SK-N-SH (cell line): ENCODE measurements at regions not wholly inside any gene's neighbourhood (a gene's known extent, or its start where the extent isn't known, plus 50 kb on each side); places are given as distances from the start of the nearest gene placed in this dataset.

Experiments used
- CTCF ChIA-PET: fragments of 300-600, 350-600 bp; formaldehyde crosslinking; extraction: SDS; loops from one replicate; lab custom pipeline; 2021; lab: Yijun Ruan, JAX
- POLR2A ChIA-PET: fragments of 350-600 bp; sonication (Branson Sonifier 250); formaldehyde crosslinking; extraction: SDS; loops from one replicate; lab custom pipeline; 2020; ENCODE audit warnings: antibody characterized with exemption, inconsistent platforms; lab: Yijun Ruan, JAX
- DNase-seq: peaks from one replicate; pipeline ENCODE4 v3.0.0; 2012
- H2AFZ ChIP-seq: fragments of 200-600 bp; sonication (generic); 2 replicates; pipeline ENCODE4 v1.8.1; 2016; ENCODE audit warnings: antibody characterized with exemption, mild to moderate bottlenecking, low read depth
- H3F3A ChIP-seq: fragments of 200-600 bp; sonication (generic); replicated peaks from 2 replicates; pipeline ENCODE3; 2016; ENCODE audit warnings: antibody characterized with exemption, mild to moderate bottlenecking; ENCODE audit not compliant: insufficient read depth
- H3K27ac ChIP-seq, 2 experiments: fragments of 200-500 bp in 1 of 2; fragments of 200-600 bp in 1 of 2; sonication (Bioruptor generic) in 1 of 2; sonication (generic), shearing (Covaris generic) in 1 of 2; 2 replicates each; pipeline versions ENCODE4 v1.5.1 to v1.6.1; 2014 to 2016; ENCODE audit warnings: low read depth in 2 of 2, inconsistent platforms in 1 of 2, low read length in 1 of 2, mild to moderate bottlenecking in 1 of 2, mixed read lengths in 1 of 2
- H3K27me3 ChIP-seq: fragments of 200-600 bp; sonication (generic), shearing (Covaris generic); 2 replicates; pipeline ENCODE4 v1.6.1; 2016; ENCODE audit warnings: mixed run types; ENCODE audit not compliant: insufficient read depth
- H3K36me3 ChIP-seq, 2 experiments: fragments of 200-500 bp in 1 of 2; fragments of 200-600 bp in 1 of 2; sonication (Bioruptor generic) in 1 of 2; sonication (generic) in 1 of 2; replicated peaks in 1 of 2; 2 replicates each; pipeline versions ENCODE3 to v1.5.1; 2014 to 2016; ENCODE audit warnings: low read length in 1 of 2, mild to moderate bottlenecking in 1 of 2; ENCODE audit not compliant: insufficient read depth in 2 of 2, control insufficient read depth in 1 of 2
- H3K4me1 ChIP-seq, 2 experiments: fragments of 200-500 bp in 1 of 2; fragments of 200-600 bp in 1 of 2; sonication (Bioruptor generic) in 1 of 2; sonication (generic), shearing (Covaris generic) in 1 of 2; 2 replicates each; pipeline versions ENCODE4 v1.5.1 to v1.6.1; 2014 to 2016; ENCODE audit warnings: low read depth in 1 of 2, low read length in 1 of 2, mixed run types in 1 of 2; ENCODE audit not compliant: insufficient read depth in 2 of 2, control insufficient read depth in 1 of 2
- H3K4me2 ChIP-seq: fragments of 200-600 bp; sonication (generic), shearing (Covaris generic); 2 replicates; pipeline ENCODE4 v1.6.1; 2017; ENCODE audit warnings: mixed run types
- H3K4me3 ChIP-seq, 2 experiments: fragments of 200-500 bp in 1 of 2; fragments of 200-600 bp in 1 of 2; sonication (Bioruptor generic) in 1 of 2; sonication (generic), shearing (Covaris generic) in 1 of 2; 2 replicates each; pipeline versions ENCODE4 v1.5.1 to v1.8.1; 2014 to 2016; ENCODE audit warnings: low read depth in 2 of 2, inconsistent platforms in 1 of 2, low read length in 1 of 2, mild to moderate bottlenecking in 1 of 2, mixed read lengths in 1 of 2, moderate library complexity in 1 of 2
- H3K79me2 ChIP-seq: fragments of 200-600 bp; sonication (generic); 2 replicates; pipeline ENCODE4 v1.8.1; 2017; ENCODE audit warnings: mild to moderate bottlenecking; ENCODE audit not compliant: insufficient read depth
- H3K9ac ChIP-seq: fragments of 200-600 bp; sonication (generic); 2 replicates; pipeline ENCODE4 v1.6.1; 2017; ENCODE audit warnings: mixed run types
- H3K9me2 ChIP-seq: fragments of 200-600 bp; sonication (generic); 2 replicates; pipeline ENCODE4 v1.6.1; 2017; ENCODE audit warnings: mixed run types
- H3K9me3 ChIP-seq: fragments of 200-600 bp; sonication (generic); 2 replicates; pipeline ENCODE4 v1.6.1; 2017; ENCODE audit warnings: mixed run types, mild to moderate bottlenecking, moderate library complexity
- H4K20me1 ChIP-seq: fragments of 200-600 bp; sonication (generic); 2 replicates; pipeline ENCODE4 v1.6.1; 2017; ENCODE audit warnings: mild to moderate bottlenecking, mixed run types; ENCODE audit not compliant: insufficient read depth
- ELF1 ChIP-seq: IDR thresholded peaks from 2 replicates; pipeline ENCODE4 v1.4.0; 2012
- EZH2phosphoT487 ChIP-seq: fragments of 200-600 bp; sonication (generic); IDR thresholded peaks from 2 replicates; pipeline ENCODE4 v1.6.1; 2017; ENCODE audit warnings: low read depth, mixed run types, mild to moderate bottlenecking, antibody characterized with exemption, moderate library complexity, borderline replicate concordance
- FOSL2 ChIP-seq: IDR thresholded peaks from 2 replicates; pipeline ENCODE4 v1.4.0; 2012; ENCODE audit warnings: low read depth, mild to moderate bottlenecking, moderate library complexity, borderline replicate concordance
- IRF3 ChIP-seq: fragments of 150-350 bp; IDR thresholded peaks from 2 replicates; pipeline ENCODE4 v1.6.1; 2016; ENCODE audit warnings: mild to moderate bottlenecking, low read depth, low read length
- MAX ChIP-seq: IDR thresholded peaks from 2 replicates; pipeline ENCODE4 v1.4.0; 2012; ENCODE audit warnings: low read depth
- MEF2A ChIP-seq: IDR thresholded peaks from 2 replicates; pipeline ENCODE4 v1.4.0; 2012; ENCODE audit warnings: low read depth, borderline replicate concordance
- MXI1 ChIP-seq: IDR thresholded peaks from 2 replicates; pipeline ENCODE4 v1.6.1; 2012; ENCODE audit warnings: mild to moderate bottlenecking, low read depth, low read length, improper control_type of control experiment
- NRF1 ChIP-seq: IDR thresholded peaks from 2 replicates; pipeline ENCODE4 v1.6.1; 2012; ENCODE audit warnings: low read depth, mild to moderate bottlenecking, low read length
- SMC3 ChIP-seq: IDR thresholded peaks from 2 replicates; pipeline ENCODE4 v1.6.1; 2012; ENCODE audit warnings: low read depth, low read length, improper control_type of control experiment
- TAF1 ChIP-seq: IDR thresholded peaks from 2 replicates; pipeline ENCODE4 v1.6.1; 2012; ENCODE audit warnings: low read depth, mild to moderate bottlenecking, low read length, moderate library complexity, borderline replicate concordance
- TEAD4 ChIP-seq: IDR thresholded peaks from 2 replicates; pipeline ENCODE4 v1.4.0; 2012; ENCODE audit warnings: mild to moderate bottlenecking, borderline replicate concordance; ENCODE audit not compliant: insufficient read depth
- YY1 ChIP-seq: IDR thresholded peaks from 2 replicates; pipeline ENCODE4 v1.4.0; 2012; ENCODE audit warnings: low read depth, mild to moderate bottlenecking
- WGBS: methylation state at CpG from one replicate; pipeline ENCODE4 v1.1.6; 2017; ENCODE audit warnings: low lambda C conversion rate; 5-methylcytosine and 5-hydroxymethylcytosine counted together

- H3K27ac ChIP-seq = no peak overlapping the region
- H3K27me3 ChIP-seq = no peaks in the 10 kb centered on the region
- no peak for DNase-seq
- H2AFZ ChIP-seq = no peak overlapping the region
- H3K4me3 ChIP-seq = no peak overlapping the region
- H3F3A ChIP-seq = no peaks in the 10 kb centered on the region
- no peaks in the 10 kb centered on the region for H3K79me2 ChIP-seq
- H3K9me3 ChIP-seq = no peaks in the 10 kb centered on the region; the same call in 1 of the 2 replicates
- TF ChIP-seq MAX (no peak), YY1 (no peak), SMC3 (no peak), IRF3 (no peak), EZH2phosphoT487 (no peak), NRF1 (no peak)
- TF ChIP-seq, all 33 proteins: peak for 0
- Histone ChIP-seq H3K9ac (no peak overlapping the region), H3K4me1 (no peaks in the 10 kb centered on the region), H4K20me1 (no peaks in the 10 kb centered on the region), H3K4me2 (no peak overlapping the region), H3K9me2 (no peaks in the 10 kb centered on the region), H3K36me3 (no peaks in the 10 kb centered on the region)
- CTCF ChIA-PET = no interaction called here
- 49% methylated on average over 2 of the region's 2 CpGs for WGBS
- POLR2A ChIA-PET = no interaction called here
Measured at GRCh38 chr7:86006909-86007308, 636.8 kb upstream of the GRM3 start.

GRCh38 chr7:86002858-86003257, 640.9 kb upstream of the GRM3 start:
- ChIA-PET CTCF (no interaction called here), POLR2A (no interaction called here)
- Histone ChIP-seq H3K4me1 (no peaks in the 10 kb centered on the region), H3K79me2 (no peaks in the 10 kb centered on the region), H2AFZ (no peak overlapping the region), H4K20me1 (no peaks in the 10 kb centered on the region), H3K27me3 (no peaks in the 10 kb centered on the region), H3F3A (peaks cover under 1% of the 10 kb centered on the region), H3K4me3 (no peak overlapping the region), H3K27ac (no peak overlapping the region), H3K36me3 (no peaks in the 10 kb centered on the region), H3K9me2 (no peaks in the 10 kb centered on the region), H3K9ac (no peak overlapping the region), H3K4me2 (no peak overlapping the region), H3K9me3 (no peaks in the 10 kb centered on the region; the same call in 1 of the 2 replicates)
- DNase-seq = no peak
- TF ChIP-seq TEAD4 = no peak
- no peak for TF ChIP-seq SMC3
- TF ChIP-seq TAF1 = no peak
- no peak for TF ChIP-seq ELF1
- no peak for TF ChIP-seq MXI1
- no peak for TF ChIP-seq MEF2A

GRCh38 chr7:85997515-85997914, 646.2 kb upstream of the GRM3 start:
- TF ChIP-seq NRF1 (no peak), FOSL2 (0 out of 2 replicates have a peak, but pooled peaks have one; percentile 22)
- Histone ChIP-seq H3K4me3 (no peak overlapping the region), H3F3A (peaks cover 8% of the 10 kb centered on the region), H3K9me3 (no peaks in the 10 kb centered on the region; the same call in 1 of the 2 replicates), H3K4me2 (no peak overlapping the region), H3K27ac (no peak overlapping the region), H2AFZ (no peak overlapping the region; the same call in 1 of the 2 replicates), H4K20me1 (no peaks in the 10 kb centered on the region), H3K9ac (no peak overlapping the region), H3K27me3 (no peaks in the 10 kb centered on the region), H3K9me2 (no peaks in the 10 kb centered on the region), H3K4me1 (no peaks in the 10 kb centered on the region), H3K79me2 (no peaks in the 10 kb centered on the region), H3K36me3 (no peaks in the 10 kb centered on the region)
- ChIA-PET CTCF (interaction anchor here (1.0 to 1.7 kb wide), 2 partner anchors 26 to 341 kb away, joined by 3 read pairs; no protein-coding TSS in a partner anchor), POLR2A (no interaction called here)
- DNase-seq = no peak
